ENCODE measurements at regions not wholly inside any gene's neighbourhood (a gene's known extent, or its start where the extent isn't known, plus 50 kb on each side); places are given as distances from the start of the nearest gene placed in this dataset.

DNA sequence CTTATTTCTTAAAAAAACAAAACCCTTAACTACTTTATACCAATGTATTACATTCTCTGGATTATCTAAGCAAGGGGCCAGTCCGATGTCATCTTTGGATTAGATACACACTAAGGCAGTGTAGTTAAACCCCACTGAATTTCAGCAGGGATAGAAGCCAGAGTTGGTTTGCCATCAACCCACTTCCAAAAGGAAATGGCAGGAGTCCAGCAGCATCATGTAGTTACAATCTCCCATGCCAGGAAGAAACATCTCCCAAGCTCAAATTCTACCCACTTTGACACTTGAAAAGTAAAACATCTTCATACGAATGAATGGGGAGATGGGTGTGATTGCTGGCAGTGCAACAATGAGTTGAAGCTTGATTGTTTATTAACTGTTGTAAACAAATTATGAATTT, 203.5 kb upstream of the PLXNC1 start:
- ATAC-seq (no peak), DNase-seq (no peak)
- TF ChIP-seq, protein P1, sequence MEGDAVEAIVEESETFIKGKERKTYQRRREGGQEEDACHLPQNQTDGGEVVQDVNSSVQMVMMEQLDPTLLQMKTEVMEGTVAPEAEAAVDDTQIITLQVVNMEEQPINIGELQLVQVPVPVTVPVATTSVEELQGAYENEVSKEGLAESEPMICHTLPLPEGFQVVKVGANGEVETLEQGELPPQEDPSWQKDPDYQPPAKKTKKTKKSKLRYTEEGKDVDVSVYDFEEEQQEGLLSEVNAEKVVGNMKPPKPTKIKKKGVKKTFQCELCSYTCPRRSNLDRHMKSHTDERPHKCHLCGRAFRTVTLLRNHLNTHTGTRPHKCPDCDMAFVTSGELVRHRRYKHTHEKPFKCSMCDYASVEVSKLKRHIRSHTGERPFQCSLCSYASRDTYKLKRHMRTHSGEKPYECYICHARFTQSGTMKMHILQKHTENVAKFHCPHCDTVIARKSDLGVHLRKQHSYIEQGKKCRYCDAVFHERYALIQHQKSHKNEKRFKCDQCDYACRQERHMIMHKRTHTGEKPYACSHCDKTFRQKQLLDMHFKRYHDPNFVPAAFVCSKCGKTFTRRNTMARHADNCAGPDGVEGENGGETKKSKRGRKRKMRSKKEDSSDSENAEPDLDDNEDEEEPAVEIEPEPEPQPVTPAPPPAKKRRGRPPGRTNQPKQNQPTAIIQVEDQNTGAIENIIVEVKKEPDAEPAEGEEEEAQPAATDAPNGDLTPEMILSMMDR (IDR thresholded peaks at IDR 0.05) = no peak
- no peak for TF ChIP-seq POLR2A (IDR thresholded peaks at IDR 0.05)
- no peaks in the 10 kb centered on the region for H3K9me3 ChIP-seq
- H3K4me3 ChIP-seq = no peak overlapping the region
- intact Hi-C loops (cut with DNase I) = no loop called here
- no peak overlapping the region for H3K27ac ChIP-seq
- H3K27me3 ChIP-seq = no peaks in the 10 kb centered on the region
- H3K36me3 ChIP-seq (replicated peaks in 1 of 2; ENCODE audit: insufficient read depth in 1 of 2, low read depth in 2 of 2) = no peaks in the 10 kb centered on the region
- no peaks in the 10 kb centered on the region for H3K4me1 ChIP-seq
- WGBS, 2 donors = 69 to 87% methylated on average over 2 of the region's 2 CpGs

DNA sequence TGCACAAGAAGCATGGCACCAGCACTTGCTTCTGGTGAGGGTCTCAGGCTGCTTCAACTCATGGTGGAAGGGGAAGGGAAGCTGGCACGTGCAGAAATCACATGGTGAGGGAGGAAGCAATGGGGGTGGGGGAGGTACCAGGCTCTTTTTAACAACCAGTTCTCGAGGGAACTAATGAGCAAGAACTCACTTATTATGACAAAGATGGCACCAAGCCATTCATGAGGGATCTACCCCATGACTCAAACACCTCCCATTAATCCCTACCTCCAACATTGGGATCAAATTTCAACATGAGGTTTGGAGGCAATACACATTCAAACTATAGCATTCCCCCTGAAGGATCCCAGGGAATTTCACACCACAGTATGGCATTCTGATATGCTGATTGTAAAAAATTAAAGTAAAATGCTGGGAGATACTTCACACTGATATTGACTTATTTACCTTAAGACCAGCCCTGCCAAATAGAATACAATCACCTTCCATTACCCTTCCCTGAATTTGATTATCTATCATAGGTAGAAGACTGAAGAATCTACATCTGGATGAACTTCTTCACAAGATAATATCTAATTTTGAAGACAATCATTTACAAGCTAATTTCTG, 201.7 kb upstream of the PLXNC1 start:
- H3K27me3 ChIP-seq = no peaks in the 10 kb centered on the region
- DNase-seq (no peak), ATAC-seq (no peak)
- H3K4me1 ChIP-seq = no peaks in the 10 kb centered on the region
- no peaks in the 10 kb centered on the region for H3K36me3 ChIP-seq (replicated peaks in 1 of 2; ENCODE audit: insufficient read depth in 1 of 2, low read depth in 2 of 2)
- no peak overlapping the region for H3K27ac ChIP-seq
- intact Hi-C loops (cut with DNase I) = no loop called here
- no peak overlapping the region for H3K4me3 ChIP-seq
- H3K9me3 ChIP-seq = no peaks in the 10 kb centered on the region
- no peak for TF ChIP-seq POLR2A (IDR thresholded peaks at IDR 0.05)
- TF ChIP-seq, protein P1 (IDR thresholded peaks at IDR 0.05) = no peak
- WGBS, 2 donors = 38 to 48% methylated on average over 2 of the region's 2 CpGs

DNA sequence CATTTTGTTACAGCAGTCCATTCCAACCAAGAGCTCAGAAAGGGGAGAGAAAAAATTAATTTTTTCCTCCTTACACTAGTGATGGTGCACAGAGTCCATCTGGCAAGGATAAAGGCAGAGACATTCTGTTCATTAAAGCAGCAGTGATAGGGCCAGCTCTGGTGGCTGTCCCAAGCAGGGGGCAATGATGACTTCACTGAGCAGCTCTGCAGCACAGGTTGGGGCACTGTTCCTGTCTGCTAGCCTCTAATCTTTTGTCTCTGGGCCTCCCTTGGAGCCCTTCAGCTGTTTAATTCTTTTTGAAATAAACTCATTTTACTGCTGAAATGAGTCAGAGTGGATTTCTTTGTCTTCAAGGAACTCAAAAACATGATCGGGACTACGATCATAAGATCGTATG, 200.9 kb upstream of the PLXNC1 start:
- H3K36me3 ChIP-seq (replicated peaks in 1 of 2; ENCODE audit: insufficient read depth in 1 of 2, low read depth in 2 of 2) = no peaks in the 10 kb centered on the region
- ATAC-seq (no peak), DNase-seq (no peak)
- H3K4me3 ChIP-seq = no peak overlapping the region
- no peak overlapping the region for H3K27ac ChIP-seq
- TF ChIP-seq POLR2A (IDR thresholded peaks at IDR 0.05) = no peak
- TF ChIP-seq, protein P1 (IDR thresholded peaks at IDR 0.05) = no peak
- intact Hi-C loops (cut with DNase I) = no loop called here
- no peaks in the 10 kb centered on the region for H3K9me3 ChIP-seq
- no peaks in the 10 kb centered on the region for H3K4me1 ChIP-seq
- no peaks in the 10 kb centered on the region for H3K27me3 ChIP-seq
- WGBS, 2 donors = 94 to 96% methylated on average over 3 of the region's 3 CpGs

DNA sequence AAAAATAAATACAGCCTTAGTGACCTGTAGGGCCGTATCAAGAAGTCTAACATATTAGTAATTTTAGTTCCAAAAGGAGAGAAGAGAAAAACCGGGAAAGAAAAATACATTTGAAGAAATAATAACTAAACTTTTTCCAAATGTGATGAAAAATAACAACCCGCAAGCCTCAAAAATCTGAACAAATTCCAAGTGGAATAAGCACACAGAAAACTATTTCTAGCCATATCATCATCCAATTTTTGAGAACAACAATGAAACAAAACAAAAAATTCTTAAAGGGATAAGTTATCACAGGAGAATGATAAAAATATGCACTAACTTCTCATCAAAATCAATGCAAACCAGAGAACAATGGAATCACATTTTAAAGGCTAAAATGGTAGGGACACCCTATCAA, 198.1 kb upstream of the PLXNC1 start:
- TF ChIP-seq POLR2A (IDR thresholded peaks at IDR 0.05) = no peak
- TF ChIP-seq, protein P1 (IDR thresholded peaks at IDR 0.05) = no peak
- no peak for DNase-seq
- H3K27ac ChIP-seq = no peak overlapping the region
- no peak for ATAC-seq
- no peaks in the 10 kb centered on the region for H3K36me3 ChIP-seq (replicated peaks in 1 of 2; ENCODE audit: insufficient read depth in 1 of 2, low read depth in 2 of 2)
- intact Hi-C loops (cut with DNase I) = no loop called here
- H3K27me3 ChIP-seq = no peaks in the 10 kb centered on the region
- WGBS, 2 donors = 85 to 94% methylated on average over 3 of the region's 3 CpGs
- H3K4me1 ChIP-seq = no peaks in the 10 kb centered on the region
- no peak overlapping the region for H3K4me3 ChIP-seq
- no peaks in the 10 kb centered on the region for H3K9me3 ChIP-seq
